Uterus (tissue), 2 donors: ENCODE measurements at regions not wholly inside any gene's neighbourhood (a gene's known extent, or its start where the extent isn't known, plus 50 kb on each side); places are given as distances from the start of the nearest gene placed in this dataset.

Experiments
- POLR2A ChIP-seq, 2 donors: fragments of 450-650 bp; IDR thresholded peaks; one replicate each; pipeline ENCODE4 v1.6.1; 2016; ENCODE audit warnings: antibody characterized with exemption in 2 of 2, mild to moderate bottlenecking in 1 of 2, moderate library complexity in 1 of 2
- TF ChIP-seq, protein P1 (sequence below), 4 experiments: fragments of 200-600 bp in 2 of 4; fragments of 450-650 bp in 2 of 4; sonication (generic) in 2 of 4; IDR thresholded peaks; one replicate each; pipeline ENCODE4 v1.5.1; 2016 to 2019; ENCODE audit warnings: antibody characterized with exemption in 4 of 4, mild to moderate bottlenecking in 2 of 4, moderate library complexity in 1 of 4

DNA sequence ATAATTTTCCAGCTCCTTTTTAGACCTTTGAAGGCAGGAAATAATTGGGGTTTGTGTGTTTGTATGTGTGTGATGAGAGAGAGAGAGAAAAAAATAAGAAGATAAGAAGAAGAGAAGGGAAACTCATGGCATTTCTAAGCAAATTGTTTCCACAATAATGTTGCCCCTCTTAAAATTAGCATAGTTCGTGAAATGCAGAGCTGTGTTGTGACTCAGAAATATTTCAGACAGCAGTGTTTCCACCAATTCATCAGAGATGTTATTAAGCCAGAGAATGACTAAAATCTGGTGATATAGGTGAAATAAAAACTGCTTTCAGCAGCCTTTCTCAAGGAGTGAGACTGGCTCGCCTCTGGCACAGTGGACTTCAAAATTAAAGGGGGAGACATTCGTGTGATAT is 65.9 kb upstream of the ARHGAP5 start:
- TF ChIP-seq, protein P1, sequence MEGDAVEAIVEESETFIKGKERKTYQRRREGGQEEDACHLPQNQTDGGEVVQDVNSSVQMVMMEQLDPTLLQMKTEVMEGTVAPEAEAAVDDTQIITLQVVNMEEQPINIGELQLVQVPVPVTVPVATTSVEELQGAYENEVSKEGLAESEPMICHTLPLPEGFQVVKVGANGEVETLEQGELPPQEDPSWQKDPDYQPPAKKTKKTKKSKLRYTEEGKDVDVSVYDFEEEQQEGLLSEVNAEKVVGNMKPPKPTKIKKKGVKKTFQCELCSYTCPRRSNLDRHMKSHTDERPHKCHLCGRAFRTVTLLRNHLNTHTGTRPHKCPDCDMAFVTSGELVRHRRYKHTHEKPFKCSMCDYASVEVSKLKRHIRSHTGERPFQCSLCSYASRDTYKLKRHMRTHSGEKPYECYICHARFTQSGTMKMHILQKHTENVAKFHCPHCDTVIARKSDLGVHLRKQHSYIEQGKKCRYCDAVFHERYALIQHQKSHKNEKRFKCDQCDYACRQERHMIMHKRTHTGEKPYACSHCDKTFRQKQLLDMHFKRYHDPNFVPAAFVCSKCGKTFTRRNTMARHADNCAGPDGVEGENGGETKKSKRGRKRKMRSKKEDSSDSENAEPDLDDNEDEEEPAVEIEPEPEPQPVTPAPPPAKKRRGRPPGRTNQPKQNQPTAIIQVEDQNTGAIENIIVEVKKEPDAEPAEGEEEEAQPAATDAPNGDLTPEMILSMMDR (IDR thresholded peaks at IDR 0.05) = no peak
- TF ChIP-seq POLR2A (IDR thresholded peaks at IDR 0.05) = no peak
